Amniotic stem cell (primary cell): ENCODE measurements at regions not wholly inside any gene's neighbourhood (a gene's known extent, or its start where the extent isn't known, plus 50 kb on each side); places are given as distances from the start of the nearest gene placed in this dataset.
"Not testable (repeated sequence)": the region's sequence is repeated elsewhere in the genome, so short reads cannot be mapped to it uniquely, and the experiment has no call there.

Experiments
- DNase-seq: peaks from one replicate; lab custom pipeline; 2025; lab: John Stamatoyannopoulos, UW

DNA sequence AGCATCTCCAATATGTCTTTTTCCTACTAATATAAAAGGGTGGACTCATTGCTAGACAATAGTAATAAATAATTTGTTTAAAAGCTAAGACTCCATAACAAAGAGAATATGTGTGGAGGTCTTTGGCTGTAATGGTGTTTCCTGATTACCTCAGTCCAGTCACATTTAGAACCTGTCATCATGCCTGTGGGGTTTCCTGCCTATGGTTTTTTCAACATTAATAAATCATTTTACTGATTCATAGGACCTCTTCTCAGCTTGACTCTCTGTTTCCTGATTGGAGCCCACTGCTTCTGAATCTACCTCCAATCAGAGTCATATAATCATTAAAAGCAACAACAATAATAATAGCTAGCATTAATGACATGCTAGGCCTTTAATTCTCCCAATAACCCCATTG, 52.4 kb upstream of the GNAI1 start:
- no peak for DNase-seq

DNA sequence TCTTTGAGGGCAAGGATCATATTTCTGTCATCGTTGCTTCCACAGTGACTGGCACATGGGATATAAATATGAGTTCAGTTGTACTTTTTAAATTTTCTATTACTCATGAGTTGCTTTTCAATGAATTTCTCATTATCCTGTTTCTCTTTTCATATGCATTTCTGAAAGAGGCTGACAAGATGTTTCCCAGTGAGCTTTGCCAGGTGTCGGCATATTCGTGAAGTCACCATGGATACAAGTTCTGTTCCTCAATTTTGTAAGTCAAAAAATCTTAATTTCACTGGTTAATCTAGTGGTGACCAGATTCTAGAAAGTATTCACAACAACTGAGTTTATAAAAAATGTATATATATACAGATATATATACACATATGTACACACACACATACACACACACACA, 55.7 kb upstream of the GNAI1 start:
- no peak for DNase-seq

DNA sequence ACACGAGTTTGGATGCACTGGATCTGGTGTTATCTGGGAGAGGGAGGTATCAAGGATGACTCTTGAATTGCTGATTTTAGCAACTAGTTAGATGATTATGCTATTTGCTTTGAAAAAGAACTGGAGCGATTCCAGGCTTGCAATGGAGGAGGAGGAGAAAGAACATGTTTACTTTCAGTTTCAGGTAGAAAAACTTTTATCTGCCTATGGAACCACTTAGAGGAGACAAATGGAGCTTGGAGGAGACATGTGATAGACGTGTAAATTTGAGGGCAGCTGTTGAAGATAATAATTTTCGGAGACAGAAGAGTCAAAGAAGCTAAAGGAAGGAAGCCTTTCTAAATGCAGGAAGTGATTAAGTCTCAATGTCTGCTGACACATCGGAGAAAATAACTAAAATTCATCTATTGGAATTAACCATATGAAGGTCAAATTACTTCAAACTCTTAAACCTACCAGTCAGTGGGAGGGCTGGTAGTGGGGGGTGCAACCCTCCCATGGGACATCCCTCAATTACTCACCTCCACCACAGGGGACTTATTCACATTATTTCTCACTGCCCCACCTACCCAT, 56.4 kb upstream of the GNAI1 start:
- no peak for DNase-seq

DNA sequence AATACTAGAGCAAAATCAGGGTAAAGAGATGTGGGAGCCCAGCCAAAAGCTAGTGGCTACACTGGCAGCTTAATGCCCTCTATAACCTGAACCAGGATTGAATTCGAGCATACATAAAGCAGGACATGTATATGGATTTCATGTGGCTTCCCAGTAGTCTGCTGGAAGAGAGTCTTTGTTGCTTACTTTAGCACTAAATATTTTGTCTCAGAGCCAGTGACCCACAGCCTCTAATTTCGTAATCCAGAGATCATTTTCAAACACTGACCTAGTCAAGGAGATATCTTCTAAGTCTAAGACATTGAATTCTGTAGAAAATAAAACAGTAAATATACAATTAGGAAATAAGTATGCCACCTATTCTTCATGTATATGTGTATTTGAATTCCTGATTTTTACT, 64.2 kb upstream of the GNAI1 start:
- DNase-seq: no peak

- no peak for DNase-seq
These were observed 68.0 kb upstream of the GNAI1 start for GRCh38 chr7:80066639-80067038.

DNA sequence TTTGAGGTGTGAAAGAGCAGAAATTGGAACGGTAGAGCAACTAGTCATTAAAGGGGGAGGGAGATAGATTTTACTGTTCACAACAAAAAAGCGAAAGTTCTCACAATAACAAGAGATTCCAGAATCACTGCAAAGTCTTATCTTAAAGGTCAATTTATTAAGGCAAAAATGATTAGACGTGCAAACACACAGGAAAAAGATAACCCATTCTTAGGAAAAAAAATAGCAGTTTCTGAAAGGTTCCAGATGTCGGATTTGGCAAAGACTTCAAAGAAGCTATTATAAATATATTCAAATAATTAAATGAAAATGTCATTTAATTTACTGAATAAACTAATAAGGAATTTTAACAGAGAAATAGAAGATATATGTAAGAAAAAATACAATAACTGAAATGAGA, 70.8 kb upstream of the GNAI1 start:
- DNase-seq: no peak

DNA sequence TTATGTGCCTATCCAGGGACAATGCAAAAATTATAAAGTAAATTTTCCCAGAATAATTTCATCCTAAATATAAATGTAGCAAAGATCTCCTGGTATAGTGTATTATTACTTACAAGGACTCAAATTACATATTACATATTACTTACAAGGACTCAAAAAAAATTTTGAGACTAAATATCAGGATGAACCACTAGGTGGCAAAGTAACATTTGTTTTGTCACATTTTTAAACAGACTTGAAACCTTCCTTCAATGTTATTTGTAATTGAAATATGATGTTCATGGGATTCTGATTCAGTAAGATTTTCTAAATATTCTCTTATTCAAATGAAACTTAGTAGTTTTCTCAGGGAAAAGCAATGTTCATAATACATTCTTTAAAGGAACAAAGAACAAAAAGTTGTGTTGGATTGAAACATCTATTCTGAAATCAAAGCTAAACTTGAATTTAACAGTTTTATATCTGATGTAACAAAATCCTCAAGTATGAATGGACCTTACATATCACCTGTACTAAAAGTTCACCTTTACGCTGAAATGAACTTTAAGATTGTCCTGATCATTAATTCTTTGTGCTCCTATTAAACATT, 74.3 kb upstream of the GNAI1 start:
- peak; percentile 24 for DNase-seq

DNA sequence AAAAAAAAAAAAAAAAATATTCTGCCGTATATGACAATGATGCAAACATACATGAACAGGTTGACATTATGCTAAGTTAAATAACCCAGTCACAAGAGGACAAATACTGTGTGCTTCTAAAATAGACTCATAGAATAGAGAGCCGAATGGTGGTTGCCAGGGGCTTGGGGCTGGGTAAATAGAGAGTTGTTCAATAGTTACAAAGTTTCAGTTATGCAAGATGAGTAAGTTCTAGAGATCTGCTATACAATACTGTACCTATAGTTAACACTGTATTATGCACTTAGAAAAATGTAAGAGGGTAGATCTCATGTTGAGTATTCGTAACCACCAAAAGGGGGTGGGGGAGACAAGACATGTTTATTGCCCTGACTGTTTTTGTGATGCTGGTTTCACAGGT, 77.1 kb upstream of the GNAI1 start:
- DNase-seq: no peak

DNA sequence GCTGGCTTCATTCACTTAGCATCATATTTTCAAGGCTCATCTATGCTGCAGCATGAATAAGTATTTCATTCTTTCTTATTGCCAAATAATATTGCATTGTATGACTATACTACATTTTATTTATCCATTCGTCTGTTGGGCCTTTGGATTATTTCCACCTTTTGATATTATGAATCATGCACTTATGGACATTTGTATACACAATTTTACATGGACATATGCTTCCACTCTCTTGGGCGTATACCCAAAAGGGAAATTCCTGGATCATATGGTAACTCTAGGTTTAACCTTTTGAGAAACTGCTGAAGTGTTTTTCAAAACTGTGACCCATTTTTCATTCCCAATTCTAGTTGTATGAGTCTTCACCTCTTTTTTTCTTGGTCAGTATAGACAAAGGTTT, 80.3 kb upstream of the GNAI1 start:
- peak; percentile 28 for DNase-seq

GRCh38 chr7:80053124-80053523, 81.5 kb upstream of the GNAI1 start:
- DNase-seq: no peak

GRCh38 chr7:80047856-80048459, 86.7 kb upstream of the GNAI1 start:
- peak; percentile 3 for DNase-seq

- DNase-seq: no peak
These were observed 87.6 kb upstream of the GNAI1 start for GRCh38 chr7:80047032-80047431.

DNA sequence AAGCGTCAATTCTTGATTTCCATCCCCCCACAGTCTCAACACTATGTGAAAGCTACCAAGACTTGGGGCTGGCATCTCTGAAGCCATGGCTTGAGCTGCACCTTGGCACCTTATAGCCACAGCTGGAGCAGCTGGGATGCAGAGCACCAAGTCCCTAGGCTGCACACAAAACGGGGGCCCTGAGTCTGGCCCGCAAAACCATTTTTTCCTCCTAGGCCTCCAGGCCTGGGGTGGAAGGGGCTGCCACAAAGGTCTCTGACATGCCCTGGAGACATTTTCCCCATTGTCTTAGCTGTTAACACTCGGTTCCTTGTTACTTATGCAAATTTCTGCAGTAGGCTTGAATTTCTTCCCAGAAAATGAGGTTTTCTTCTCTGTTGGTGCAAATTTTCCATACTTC, 89.8 kb upstream of the GNAI1 start:
- DNase-seq: no peak

- DNase-seq: no peak
These were observed 93.9 kb upstream of the GNAI1 start for GRCh38 chr7:80040752-80041151.

GRCh38 chr7:80040335-80040734, 94.3 kb upstream of the GNAI1 start:
- no peak for DNase-seq

- no peak for DNase-seq
These were observed 95.3 kb upstream of the GNAI1 start for GRCh38 chr7:80039251-80039884.

- DNase-seq: no peak
These were observed 96.9 kb upstream of the GNAI1 start for GRCh38 chr7:80037689-80038088.

- DNase-seq: no peak
These were observed 98.5 kb upstream of the GNAI1 start for GRCh38 chr7:80036107-80036506.

GRCh38 chr7:80028717-80029116, 105.9 kb upstream of the GNAI1 start:
- no peak for DNase-seq

DNA sequence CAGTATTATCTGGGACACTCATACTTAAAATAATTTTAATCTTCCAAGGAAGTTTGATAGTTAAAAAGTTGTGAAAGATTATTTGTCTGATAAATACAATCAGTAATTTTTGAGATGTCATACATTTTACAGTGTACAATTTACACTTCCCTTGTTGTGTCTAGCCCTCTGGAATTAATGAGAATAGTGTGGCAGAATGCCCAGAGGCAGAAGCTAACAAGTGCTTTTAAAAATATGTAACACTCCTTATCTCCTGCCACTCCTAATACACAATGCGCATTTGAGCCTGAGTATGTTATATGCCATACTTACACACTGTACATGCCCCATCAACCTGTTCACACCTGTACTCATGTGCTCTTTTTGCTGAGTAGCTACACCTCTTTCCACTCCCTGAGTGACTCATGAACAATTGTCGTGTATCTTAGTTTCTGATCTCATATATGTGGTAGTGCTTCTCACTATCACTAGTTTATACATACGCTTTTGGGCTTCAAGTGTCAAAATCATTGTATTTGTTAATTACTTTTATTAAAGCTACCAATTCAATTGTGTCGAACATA, 106.9 kb upstream of the GNAI1 start:
- no peak for DNase-seq

DNA sequence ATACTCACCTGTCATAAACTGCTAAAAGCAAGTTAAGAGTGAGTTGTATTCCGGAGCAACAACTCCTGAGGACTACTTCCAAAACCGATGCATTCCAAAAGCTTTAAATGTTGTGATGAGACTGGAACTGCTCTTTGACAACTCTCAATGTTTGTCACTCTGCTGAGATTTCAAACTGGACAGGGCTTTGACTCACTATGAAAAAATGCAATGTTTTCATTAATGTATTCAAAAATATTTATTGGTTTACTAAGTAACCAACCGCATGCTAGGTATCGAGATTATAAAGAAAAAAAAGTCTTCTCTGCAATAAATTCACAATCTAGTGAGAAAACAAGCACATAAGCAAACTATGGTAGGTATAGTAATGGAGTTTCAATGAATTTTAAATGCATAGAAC, 107.9 kb upstream of the GNAI1 start:
- DNase-seq: no peak

- DNase-seq: not testable (repeated sequence)
These were observed 114.4 kb upstream of the GNAI1 start for GRCh38 chr7:80020277-80020676.

GRCh38 chr7:80019809-80020207, 114.8 kb upstream of the GNAI1 start:
- not testable (repeated sequence) for DNase-seq
